GM21526 (cell line): ENCODE measurements at regions not wholly inside any gene's neighbourhood (a gene's known extent, or its start where the extent isn't known, plus 50 kb on each side); places are given as distances from the start of the nearest gene placed in this dataset.

ENCODE experiments used
- ATAC-seq: cut with Tn5 transposase; IDR thresholded peaks from one replicate; pipeline ENCODE4 v1.9.1; 2021; ENCODE audit warnings: moderate library complexity; ENCODE audit not compliant: unreplicated experiment, low FRiP score

DNA sequence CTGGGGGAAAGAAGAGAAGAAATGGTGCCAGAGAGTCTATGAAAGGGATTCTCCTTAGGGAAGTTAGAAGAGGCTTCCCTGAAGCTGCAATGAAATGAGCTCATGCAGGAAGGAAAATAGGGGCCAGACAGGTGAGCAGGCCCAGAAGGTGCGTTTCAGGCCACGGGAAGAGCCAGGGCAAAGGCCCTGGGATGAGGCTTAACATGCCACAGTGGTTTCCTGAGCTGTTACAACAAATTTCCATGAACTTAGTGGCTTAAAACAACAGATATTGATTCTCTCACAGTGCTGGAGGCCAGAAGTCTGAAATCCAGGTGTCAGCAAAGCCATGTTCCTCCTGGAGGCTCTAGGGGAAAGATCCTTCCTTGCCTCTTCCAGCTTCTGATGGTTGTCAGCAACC lies 167.9 kb downstream of the TFAP2C start:
- ATAC-seq, result no peak

DNA sequence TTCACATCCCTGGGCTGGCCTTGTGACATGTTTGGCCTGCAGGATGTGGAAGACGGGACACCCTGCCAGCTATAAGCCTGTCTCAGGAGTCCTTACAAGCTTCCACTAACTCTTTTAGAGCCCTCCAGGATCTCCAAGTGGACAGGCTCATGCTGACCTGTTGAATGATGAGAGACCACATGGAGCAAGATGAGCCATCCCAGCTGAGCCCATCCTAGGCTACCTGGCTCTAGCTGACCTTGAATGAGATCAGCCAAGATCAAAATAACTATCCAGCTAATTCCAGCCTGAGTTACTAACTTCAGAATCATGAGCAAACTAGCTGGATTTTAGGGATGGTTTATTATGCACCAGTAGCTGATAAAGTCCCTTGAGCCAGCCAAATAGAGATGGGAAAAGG lies 169.5 kb downstream of the TFAP2C start:
- no peak for ATAC-seq

DNA sequence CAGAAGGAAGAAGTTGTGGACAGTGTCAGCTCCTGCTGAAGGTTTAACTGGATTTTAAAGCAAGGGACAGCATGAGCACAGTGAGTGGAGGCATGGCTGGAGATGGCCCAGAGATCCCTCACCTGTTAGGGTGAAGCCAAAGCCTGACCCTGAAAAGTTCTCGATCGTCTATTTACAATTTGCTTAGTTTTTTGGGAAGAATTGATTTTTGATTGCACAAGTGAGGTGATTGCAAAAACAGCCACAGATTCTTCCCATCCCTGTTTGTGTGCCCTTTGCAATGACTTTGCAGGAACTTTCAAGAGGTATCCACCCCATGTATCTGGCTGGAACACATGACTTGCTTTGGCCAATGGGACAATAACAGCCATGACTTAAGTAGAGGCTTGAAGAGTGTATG lies 170.1 kb downstream of the TFAP2C start:
- ATAC-seq, result no peak

DNA sequence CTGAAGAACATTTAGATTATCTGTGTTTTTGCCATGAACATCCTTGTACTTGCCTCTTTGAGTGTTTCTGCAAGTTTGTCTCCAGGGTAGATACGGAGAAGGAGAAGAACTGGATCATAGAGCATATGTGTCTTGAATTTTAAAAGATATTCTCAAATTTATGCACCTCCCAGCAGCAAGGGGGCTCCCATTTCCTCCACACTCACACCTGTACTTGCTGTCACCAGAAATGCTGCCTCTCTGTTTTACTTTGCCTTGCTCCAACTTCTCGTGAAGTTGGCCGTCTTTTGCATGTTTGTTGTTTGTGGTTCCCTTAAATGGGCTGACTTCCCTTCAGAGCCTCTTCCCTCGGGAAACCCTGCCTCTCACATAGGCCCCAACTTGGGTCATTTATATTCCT lies 171.0 kb downstream of the TFAP2C start:
- ATAC-seq, result no peak

DNA sequence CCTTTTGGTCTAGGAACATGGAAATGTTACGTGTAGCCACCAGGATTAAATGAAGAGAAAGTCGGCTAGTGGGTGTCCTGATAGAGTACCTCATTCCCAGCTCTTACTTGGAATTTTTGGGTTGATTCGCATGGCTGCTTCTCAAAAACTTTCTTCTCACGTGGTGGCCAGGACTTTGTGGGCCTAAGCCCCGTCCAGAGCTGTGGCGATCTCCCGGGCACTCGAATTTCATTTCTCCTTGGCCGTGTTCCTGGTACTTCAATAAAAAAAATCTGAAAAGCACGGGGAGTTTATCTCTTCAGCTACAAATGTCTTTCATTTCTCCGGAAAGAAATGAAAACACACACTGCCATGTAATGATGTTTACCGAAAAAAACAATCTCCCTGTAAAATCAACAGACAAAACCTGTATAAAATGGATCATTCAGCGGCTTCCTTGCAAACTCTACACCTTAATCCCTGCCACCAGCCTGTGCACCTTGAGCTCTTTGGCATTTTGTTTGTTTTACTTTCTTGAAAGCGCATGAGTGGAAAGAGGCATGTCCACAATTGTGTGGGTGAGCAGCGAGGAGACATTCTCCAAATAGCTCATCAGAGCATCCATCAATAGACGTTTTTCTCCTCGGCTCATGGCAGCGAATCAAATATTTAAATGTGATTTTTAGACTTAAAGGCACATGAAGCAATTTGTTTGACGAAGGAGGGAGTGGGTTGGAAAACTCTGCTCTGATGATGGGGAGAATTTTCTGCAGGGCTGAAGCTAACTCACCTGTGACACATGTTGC lies 173.1 kb downstream of the TFAP2C start:
- no peak for ATAC-seq

DNA sequence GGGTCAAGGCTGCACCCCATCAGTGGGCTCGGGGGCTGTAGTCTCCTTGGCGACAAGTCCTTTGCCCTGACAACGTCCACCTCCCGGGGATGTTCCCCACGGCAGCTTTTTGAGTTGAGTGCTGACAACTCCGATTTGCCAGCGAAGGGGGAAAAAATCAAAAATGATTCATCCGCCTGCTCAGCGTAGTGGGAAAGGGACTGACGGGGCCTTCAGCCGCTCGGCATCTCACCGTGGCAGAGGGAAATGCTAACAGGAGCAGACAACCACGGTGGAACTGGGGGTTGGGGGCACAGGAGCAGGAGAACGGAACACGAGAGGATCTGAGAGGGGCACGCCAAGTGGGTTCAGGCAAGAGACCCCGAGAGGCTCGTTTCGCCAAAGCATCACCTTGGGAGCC lies 173.7 kb downstream of the TFAP2C start:
- ATAC-seq, result no peak

DNA sequence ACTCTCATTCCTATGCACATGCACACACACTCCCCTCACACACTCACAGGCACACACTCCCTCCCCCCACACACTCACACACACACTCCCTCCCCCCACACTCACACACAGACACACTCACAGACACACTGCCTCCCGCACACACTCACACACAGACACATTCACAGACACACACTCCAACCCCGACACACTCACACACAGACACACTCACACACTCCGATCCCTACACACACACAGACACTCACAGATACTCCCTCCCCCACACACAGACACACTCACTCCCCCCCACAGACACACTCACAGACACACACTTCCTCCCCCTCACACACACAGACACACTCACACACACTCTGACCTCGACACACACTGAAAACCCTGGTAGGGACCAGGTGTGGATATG lies 176.2 kb downstream of the TFAP2C start:
- ATAC-seq, result no peak

DNA sequence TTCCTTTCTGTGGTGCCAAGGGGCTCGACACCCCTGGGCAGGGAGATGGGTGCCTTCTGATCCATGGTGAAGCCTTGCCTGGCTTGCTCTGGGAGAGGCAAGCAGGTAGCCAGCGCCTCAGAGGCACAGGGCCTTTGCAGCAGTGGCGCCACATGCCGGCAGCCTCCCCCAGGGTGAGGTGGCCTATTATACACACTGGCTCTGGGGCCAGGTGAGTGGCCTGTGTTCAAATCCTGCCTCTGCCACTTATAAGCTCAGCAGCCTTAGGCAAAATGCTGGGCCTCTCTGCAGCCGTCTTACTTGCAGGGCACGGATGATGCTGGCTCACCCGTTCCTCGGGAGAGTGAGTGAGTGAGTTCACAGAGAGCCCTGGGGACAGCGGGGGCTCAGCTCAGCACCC lies 176.9 kb downstream of the TFAP2C start:
- ATAC-seq, result no peak

DNA sequence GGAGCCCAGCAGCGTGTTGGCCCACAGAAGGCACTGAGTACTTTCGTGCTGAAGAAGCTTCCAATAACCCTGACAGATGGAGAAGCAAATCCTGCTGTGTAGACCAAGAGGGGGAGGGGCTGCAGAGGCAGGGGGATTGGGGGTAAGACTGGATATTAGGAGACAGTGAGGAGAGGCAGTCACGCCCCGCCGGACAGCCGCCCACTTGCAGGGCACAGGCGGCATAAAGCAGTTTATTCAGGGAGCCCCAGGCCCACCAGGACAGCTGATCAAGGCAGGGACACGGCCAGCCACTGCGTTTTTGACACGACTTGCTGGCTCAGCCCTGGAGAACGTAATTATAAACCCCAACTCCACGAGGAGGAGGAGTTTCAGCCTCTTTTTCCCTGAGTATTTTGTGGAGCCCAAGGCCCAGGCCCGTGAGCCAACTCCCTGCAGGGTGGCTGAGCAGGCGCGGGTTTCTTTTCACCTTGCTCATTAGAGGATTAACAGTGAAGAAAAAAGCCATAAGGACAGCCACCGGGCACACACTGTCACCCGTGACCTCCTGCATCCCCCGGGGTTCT lies 177.9 kb downstream of the TFAP2C start:
- ATAC-seq, result no peak

DNA sequence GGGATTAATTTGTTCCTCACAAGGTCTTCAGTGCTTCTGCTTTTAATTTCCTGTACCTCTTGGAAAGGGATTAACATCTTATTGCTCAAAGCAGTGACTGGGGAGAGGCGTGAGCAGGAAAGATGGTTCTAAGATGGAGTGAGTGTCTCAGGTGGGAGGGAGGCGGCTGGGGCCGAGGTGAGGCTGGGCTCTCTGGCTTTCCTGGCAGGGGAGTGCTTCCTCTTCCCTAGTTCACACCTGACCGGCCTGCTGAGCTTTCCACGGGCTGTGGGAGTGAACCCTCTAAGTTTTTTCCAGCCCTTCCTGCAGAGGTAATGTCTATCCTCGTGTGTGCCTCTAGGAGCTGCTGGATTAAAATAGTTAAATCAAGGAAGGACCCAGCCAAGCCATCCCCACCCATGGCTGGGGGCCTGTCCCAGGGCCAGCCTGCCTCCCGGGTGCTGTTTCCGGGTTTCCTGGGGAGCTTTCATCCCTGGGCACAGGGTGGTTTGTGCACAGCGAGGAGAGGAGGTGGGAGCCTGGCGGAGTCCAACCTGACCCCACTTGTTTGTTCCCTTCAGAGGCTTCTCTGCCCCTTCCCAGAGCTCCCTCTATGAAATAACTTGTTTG lies 179.1 kb downstream of the TFAP2C start:
- ATAC-seq, result no peak

DNA sequence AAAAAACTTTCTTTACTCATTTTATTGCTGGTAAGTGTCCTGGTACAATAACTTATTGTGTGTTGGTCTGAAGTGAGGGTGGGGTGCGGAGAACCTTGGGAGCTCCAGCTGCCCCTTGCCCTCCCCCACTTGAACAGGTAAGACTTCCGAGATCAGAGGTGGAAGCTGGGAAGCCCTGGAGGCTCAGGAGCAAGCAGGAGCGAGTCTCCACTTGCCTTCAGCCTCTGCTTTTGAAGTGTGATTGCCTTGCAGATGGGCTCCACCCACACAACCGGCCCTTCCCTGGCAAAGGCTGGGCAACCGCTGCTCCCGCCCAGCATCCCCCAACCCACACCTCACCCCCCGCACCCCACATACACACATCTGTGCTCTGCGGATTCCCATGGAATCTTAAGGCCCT lies 179.6 kb downstream of the TFAP2C start:
- no peak for ATAC-seq

DNA sequence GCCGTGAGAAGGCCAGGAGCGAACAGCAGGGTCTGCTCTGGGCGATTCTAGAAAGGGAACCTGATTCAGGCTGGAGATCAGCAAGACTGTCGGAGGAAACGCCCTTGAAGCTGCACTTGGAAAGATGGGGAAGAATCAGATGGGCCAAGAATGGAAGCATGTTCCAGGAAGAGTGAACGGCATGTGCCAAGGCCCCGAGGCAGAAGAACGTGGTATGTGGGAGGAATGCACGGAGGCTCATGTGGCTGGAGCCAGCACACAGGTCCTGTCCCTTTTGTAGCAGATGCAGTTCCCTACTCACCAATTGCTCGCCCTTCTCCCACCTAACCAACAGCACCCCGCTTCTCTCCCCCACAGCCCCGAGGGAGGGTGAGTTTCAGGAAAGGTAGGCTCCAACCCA lies 180.6 kb downstream of the TFAP2C start:
- no peak for ATAC-seq

DNA sequence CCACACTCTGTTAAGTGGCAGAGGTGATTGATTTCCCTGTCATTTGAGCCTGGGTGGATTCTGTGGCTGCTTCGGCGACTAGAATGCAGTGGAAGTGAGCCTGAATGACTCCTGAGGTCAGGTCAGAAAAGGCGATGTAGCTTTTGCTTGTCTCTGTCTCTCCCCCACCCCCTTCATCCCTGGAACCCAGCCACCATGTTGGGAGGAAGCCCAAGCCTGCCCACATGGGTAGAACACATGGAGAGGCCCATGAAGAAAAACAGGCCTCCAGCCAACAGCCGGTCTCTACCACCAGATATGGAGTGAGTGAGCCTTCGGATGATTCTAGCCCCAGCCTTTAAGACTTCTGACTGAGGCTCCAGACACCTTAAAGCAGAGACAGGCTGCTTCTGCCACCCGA lies 181.0 kb downstream of the TFAP2C start:
- ATAC-seq, result no peak

DNA sequence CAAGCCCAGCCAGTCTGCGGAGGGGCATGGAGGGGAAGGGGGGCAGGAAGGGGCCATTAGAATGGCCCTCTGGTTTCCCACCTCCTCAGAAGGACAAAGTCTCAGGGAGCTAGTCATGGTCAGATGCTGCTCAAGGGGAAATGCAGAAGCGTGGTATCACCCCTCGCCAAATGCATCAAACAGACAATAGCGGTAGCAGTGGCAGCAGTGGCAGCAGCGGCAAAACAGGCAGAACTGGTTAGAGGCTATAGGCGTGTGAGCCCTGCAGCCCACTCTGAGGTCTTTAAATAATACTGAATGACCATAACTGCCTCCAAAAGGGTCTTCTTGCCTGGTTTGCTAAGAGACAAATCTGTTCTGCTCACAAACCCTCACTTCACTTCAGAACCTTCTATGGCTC lies 186.7 kb downstream of the TFAP2C start:
- no peak for ATAC-seq

DNA sequence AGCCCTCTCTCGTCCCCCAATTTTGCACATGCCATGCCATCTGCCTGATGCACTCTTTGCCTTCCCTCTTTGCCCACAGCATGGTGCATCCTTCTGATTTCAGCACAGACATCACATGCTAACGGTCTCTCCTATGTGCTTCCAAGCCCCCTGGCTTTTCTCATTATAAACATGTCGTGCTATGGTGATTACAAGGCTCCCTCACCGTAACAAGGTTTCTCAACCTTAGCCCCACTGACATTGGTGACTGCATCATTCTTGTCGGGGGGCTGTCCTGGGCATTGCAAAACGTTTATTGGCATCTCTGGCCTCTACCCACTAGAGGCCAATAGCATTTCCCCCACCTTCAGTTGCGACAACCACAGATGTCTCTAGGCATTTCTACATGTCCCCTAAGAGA lies 187.2 kb downstream of the TFAP2C start:
- ATAC-seq, result no peak

DNA sequence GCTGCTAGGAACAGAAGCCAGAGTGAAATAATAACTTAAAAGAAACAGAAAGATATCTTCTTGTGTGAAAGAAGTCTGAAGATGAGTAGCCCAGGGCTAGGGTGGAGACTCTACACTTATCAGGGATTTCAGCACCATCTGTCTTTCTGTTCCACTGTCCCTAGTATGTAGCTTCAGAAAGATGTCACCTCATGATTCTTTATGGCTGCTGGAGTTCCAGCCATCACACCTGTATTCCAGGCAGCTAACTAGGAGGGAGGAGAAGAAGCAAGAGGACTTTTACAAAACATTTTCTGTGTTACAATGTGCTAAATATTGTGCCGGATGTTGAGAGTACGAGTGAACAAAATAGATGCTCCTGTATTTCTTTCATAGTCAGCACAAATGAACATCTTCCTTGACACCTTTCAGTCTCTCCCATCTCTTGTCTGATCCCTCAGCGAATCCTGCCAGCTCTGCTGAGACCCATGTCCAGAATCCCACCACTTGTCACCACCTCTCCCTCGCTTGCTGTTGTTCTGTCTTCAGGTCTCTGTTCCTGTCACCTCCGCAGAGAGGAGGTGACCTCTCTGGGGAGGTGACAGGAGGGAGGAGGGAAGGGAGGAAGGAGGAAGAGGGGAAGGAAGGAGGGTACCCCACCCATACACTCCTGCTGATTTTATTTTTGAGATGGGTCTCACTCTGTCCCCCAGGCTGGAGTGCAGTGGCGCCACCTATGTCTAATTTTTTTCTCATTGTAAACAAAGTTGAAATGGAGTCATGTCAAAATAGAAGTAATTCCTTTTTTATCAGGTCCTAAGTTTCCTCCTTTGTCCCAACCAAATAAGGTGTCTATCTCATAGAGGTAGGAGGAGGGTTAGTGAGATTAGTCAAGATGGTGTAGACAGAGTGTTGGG lies 188.9 kb downstream of the TFAP2C start:
- no peak for ATAC-seq

DNA sequence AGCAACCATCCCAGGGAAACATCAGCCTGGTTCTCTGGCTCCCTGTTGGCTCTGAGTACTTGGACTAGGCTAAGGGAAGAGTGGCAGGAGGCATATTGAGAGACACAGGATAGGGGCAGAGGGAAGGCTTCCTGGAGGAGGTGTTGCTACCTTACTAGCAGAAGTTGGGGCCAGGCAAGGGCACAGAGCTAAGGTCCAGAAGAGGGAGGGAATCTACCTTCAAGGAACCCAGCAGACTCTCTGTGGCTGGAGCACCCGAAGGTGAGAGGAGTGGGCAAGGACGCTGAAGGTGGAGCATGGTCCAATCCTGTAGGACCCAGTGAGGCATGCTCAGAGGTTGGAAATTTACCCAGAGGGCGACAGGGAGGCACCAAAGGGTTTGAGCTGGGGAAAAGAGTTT lies 191.9 kb downstream of the TFAP2C start:
- no peak for ATAC-seq

DNA sequence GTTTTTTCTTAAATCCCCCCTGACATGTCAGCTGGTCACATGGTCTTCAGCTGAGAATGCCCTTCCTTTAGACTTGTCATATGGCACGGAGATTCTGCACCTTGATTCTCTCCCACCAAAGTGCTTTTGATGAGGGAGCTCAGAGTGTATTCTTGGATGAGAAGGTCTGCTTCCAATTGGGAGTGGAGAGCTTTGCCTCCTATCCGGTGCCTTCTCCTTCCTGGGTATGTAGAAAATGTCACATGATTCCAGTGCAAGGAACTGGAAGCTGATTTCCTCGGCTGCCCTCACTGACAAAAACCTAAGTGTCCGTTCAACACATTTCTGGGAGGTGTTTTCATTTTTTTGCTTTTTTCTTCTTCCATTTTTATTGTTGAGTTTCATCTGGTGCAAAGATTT lies 197.2 kb downstream of the TFAP2C start:
- ATAC-seq, result no peak

DNA sequence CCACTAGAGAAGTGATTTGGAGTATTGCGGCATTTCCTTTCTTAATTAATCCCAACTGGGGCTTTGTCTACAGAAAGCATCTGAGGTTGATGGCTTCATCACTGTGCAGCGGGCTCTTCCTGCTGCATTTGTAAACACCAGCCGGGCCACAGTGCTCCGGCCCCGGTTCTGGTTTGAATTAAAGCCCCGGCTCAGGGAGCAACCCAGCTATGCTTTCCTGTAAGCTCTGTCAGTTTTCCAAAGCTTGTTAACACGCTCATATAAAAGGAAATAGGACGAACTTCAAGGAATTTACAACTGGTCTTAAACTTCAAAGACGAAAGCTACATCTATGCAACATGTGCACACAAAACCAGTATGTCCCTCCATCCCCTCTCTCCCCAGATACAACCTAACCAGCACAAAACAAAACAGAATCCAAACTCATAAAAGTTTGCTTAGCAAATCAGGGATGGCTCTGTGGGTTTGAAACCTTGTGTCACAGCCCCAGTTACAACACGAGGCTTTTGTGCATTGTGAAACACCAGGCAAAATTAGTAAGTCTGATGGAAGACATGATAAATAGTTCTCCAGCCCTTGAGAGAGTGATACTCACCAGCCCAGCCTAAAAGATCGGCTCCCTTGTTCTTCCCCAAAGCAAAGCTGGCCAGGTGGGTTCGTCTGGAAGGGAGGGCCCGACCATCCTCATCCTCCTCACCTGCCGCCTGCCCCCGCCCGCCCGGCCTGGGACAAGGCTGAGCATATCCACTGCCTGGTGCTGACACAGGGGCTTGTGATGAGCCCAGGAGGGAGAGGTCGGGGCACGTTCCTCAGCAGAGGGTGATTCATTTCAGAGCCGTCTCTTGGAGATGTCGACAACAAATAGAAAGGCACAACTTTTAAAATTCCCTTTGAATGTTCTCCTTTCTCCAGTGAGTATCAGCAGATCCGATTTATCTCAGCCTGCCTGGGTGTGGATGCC lies 197.9 kb downstream of the TFAP2C start:
- ATAC-seq, result no peak

DNA sequence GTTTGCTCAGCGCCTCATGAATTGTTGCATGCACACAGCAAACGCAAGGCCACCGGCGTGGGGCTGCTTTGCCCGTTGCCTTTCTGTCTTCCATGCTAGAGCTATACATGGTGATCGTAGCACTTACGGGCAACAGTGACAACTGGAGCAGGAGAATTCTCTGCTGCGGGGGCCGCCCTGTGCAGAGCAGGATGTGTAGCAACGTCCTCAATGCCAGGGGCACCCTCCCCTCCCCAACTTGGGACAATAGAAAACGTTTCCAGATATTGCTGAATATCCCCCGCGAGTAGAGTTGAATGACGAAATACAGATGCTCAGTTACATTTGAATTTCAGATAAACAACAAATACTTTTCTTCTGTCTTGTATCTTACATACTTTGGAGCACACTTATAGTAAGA lies 198.7 kb downstream of the TFAP2C start:
- no peak for ATAC-seq
